SH-SY5Y (cell line): ENCODE measurements at regions not wholly inside any gene's neighbourhood (a gene's known extent, or its start where the extent isn't known, plus 50 kb on each side); places are given as distances from the start of the nearest gene placed in this dataset.

ENCODE experiments used
- GATA2 ChIP-seq: IDR thresholded peaks from 2 replicates; pipeline ENCODE4 v1.6.1; 2011; ENCODE audit warnings: mild to moderate bottlenecking, low read depth, low read length
- GATA3 ChIP-seq: IDR thresholded peaks from 2 replicates; pipeline ENCODE4 v1.6.1; 2011; ENCODE audit warnings: low read depth, mild to moderate bottlenecking, low read length, moderate library complexity

DNA sequence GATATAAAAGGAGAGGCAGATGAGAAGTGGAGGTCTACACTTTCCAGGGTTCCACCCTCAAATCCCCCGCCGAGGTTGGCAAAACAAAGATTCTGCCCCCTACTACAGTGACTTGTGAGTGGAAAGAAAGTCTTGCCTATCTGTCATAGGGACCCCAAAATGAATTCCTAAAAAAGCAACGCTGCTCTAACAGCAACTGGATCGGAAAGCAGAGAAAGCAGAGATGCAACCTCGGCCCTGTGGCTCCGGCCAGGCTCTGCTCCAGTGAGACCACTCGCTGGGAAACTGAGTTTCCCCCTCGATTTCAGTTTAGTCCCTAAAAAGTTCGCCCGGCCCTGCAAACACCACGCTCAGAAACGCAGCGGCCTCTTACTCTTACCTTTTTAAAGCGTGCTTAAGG lies 297.9 kb upstream of the NFE2L3 start:
- TF ChIP-seq GATA2, result no peak
- TF ChIP-seq GATA3, result no peak
